IMR-90 (cell line): ENCODE measurements at regions not wholly inside any gene's neighbourhood (a gene's known extent, or its start where the extent isn't known, plus 50 kb on each side); places are given as distances from the start of the nearest gene placed in this dataset.

ENCODE experiments used
- ATAC-seq: fragments of 200-7000 bp; cut with Tn5 transposase; 2 replicates; pipeline ENCODE4 v1.9.1; 2020; ENCODE audit warnings: low read depth, mild to moderate bottlenecking, moderate library complexity
- BruUV-seq: library from RNA; stranded (reverse); fragments of 400-500 nt; replicated peaks from 2 replicates; lab custom pipeline; 2021; lab: Mats Ljungman, UMichigan
- CTCF ChIA-PET: fragments of 300-600 bp; formaldehyde crosslinking; extraction: SDS; loops from one replicate; lab custom pipeline; 2021; ENCODE audit warnings: antibody characterized with exemption; lab: Yijun Ruan, JAX
- POLR2A ChIA-PET: fragments of 300-600 bp; sonication (Branson Sonifier 250); formaldehyde crosslinking; loops from one replicate; lab custom pipeline; 2022; ENCODE audit warnings: antibody characterized with exemption; ENCODE audit not compliant: unreplicated experiment; lab: Charles Lee
- DNase-seq: peaks from one replicate; pipeline ENCODE4 v3.0.0; 2013
- H2AFZ ChIP-seq: replicated peaks from 2 replicates; pipeline ENCODE3; 2013; ENCODE audit warnings: low read length, mild to moderate bottlenecking; ENCODE audit not compliant: poor library complexity
- H2AK5ac ChIP-seq: 2 replicates; pipeline ENCODE4 v1.6.1; 2013; ENCODE audit warnings: low read depth, low read length, inconsistent platforms
- H2AK9ac ChIP-seq: replicated peaks from 2 replicates; pipeline ENCODE3; 2013; ENCODE audit warnings: mild to moderate bottlenecking, low read depth, low read length, moderate library complexity; ENCODE audit not compliant: poor library complexity
- H2BK120ac ChIP-seq: 2 replicates; pipeline ENCODE4 v1.6.1; 2013; ENCODE audit warnings: low read depth, low read length, inconsistent platforms
- H2BK15ac ChIP-seq: 3 replicates; pipeline ENCODE4 v1.6.1; 2013; ENCODE audit warnings: low read depth, low read length, inconsistent platforms
- H2BK20ac ChIP-seq: 2 replicates; pipeline ENCODE4 v1.6.1; 2013; ENCODE audit warnings: low read depth, mild to moderate bottlenecking, inconsistent platforms, low read length, moderate library complexity
- H2BK5ac ChIP-seq: 2 replicates; pipeline ENCODE4 v1.6.1; 2013; ENCODE audit warnings: mild to moderate bottlenecking, low read depth, low read length, inconsistent platforms; ENCODE audit not compliant: poor library complexity, severe bottlenecking
- H3K14ac ChIP-seq: replicated peaks from 2 replicates; pipeline ENCODE4 v1.6.1; 2013; ENCODE audit warnings: low read depth, low read length, inconsistent platforms
- H3K18ac ChIP-seq: 2 replicates; pipeline ENCODE4 v1.6.1; 2013; ENCODE audit warnings: low read depth, low read length, control low read depth
- H3K23ac ChIP-seq: 2 replicates; pipeline ENCODE4 v1.6.1; 2013; ENCODE audit warnings: low read depth, low read length, inconsistent platforms
- H3K27ac ChIP-seq: 2 replicates; pipeline ENCODE4 v1.5.1; 2013; ENCODE audit warnings: mild to moderate bottlenecking, control low read depth, low read length; ENCODE audit not compliant: insufficient read depth
- H3K27me3 ChIP-seq: 2 replicates; pipeline ENCODE4 v1.6.1; 2013; ENCODE audit warnings: low read length; ENCODE audit not compliant: control insufficient read depth, insufficient read depth
- H3K36me3 ChIP-seq: 2 replicates; pipeline ENCODE4 v1.6.1; 2013; ENCODE audit warnings: low read length, mixed read lengths; ENCODE audit not compliant: control insufficient read depth, insufficient read depth
- H3K4ac ChIP-seq: 2 replicates; pipeline ENCODE4 v1.6.1; 2013; ENCODE audit warnings: low read depth, low read length, inconsistent platforms
- H3K4me1 ChIP-seq: 2 replicates; pipeline ENCODE4 v1.6.1; 2013; ENCODE audit warnings: low read length, mixed read lengths; ENCODE audit not compliant: control insufficient read depth, insufficient read depth
- H3K4me2 ChIP-seq: 2 replicates; pipeline ENCODE4 v1.6.1; 2013; ENCODE audit warnings: low read depth, mild to moderate bottlenecking, control low read depth, low read length, moderate library complexity
- H3K4me3 ChIP-seq: 2 replicates; pipeline ENCODE4 v1.5.1; 2013; ENCODE audit warnings: low read depth, mild to moderate bottlenecking, control low read depth, low read length, moderate library complexity; ENCODE audit not compliant: insufficient read depth
- H3K56ac ChIP-seq: 2 replicates; pipeline ENCODE4 v1.6.1; 2013; ENCODE audit warnings: low read length, inconsistent platforms; ENCODE audit not compliant: insufficient read depth; ENCODE audit errors: extremely low read depth
- H3K79me1 ChIP-seq, 2 experiments: 2 replicates each; pipeline ENCODE4 v1.6.1; 2013; ENCODE audit warnings: low read length in 2 of 2, inconsistent platforms in 1 of 2, low read depth in 1 of 2
- H3K9ac ChIP-seq: 2 replicates; pipeline ENCODE4 v1.6.1; 2013; ENCODE audit warnings: low read depth, low read length, control low read depth
- H3K9me1 ChIP-seq: 2 replicates; pipeline ENCODE4 v1.6.1; 2013; ENCODE audit warnings: low read length, inconsistent platforms; ENCODE audit not compliant: insufficient read depth
- H3K9me3 ChIP-seq: 2 replicates; pipeline ENCODE4 v1.6.1; 2013; ENCODE audit warnings: low read length; ENCODE audit not compliant: control insufficient read depth, insufficient read depth
- H4K20me1 ChIP-seq: 2 replicates; pipeline ENCODE4 v1.6.1; 2013; ENCODE audit warnings: low read length, inconsistent platforms; ENCODE audit not compliant: insufficient read depth
- H4K5ac ChIP-seq: 2 replicates; pipeline ENCODE4 v1.6.1; 2013; ENCODE audit warnings: mild to moderate bottlenecking, low read depth, low read length, control low read depth
- H4K8ac ChIP-seq, 2 experiments: 2 replicates each; pipeline ENCODE4 v1.6.1; 2013; ENCODE audit warnings: low read depth in 2 of 2, low read length in 2 of 2, control low read depth in 1 of 2, inconsistent platforms in 1 of 2
- H4K91ac ChIP-seq: 2 replicates; pipeline ENCODE4 v1.6.1; 2013; ENCODE audit warnings: low read depth, low read length, inconsistent platforms; ENCODE audit not compliant: insufficient read depth
- BHLHE40 ChIP-seq: fragments of 150-350 bp; IDR thresholded peaks from 2 replicates; pipeline ENCODE4 v1.6.1; 2016; ENCODE audit warnings: mild to moderate bottlenecking, low read depth, low read length
- MAFK ChIP-seq: IDR thresholded peaks from 2 replicates; pipeline ENCODE4 v1.6.1; 2012; ENCODE audit warnings: low read depth, low read length, improper control_type of control experiment
- MXI1 ChIP-seq: IDR thresholded peaks from 2 replicates; pipeline ENCODE4 v1.6.1; 2012; ENCODE audit warnings: low read depth, mild to moderate bottlenecking, low read length, moderate library complexity, borderline replicate concordance
- NFE2L2 ChIP-seq: fragments of 150-350 bp; IDR thresholded peaks from 2 replicates; pipeline ENCODE4 v1.6.1; 2016; ENCODE audit warnings: low read depth, mild to moderate bottlenecking, low read length
- WGBS, 2 experiments: methylation state at CpG; one replicate each; pipeline versions ENCODE4 v1.1.5 to v1.1.7; 2013; ENCODE audit warnings: missing lambda C conversion rate in 2 of 2; ENCODE audit not compliant: insufficient read length in 1 of 2; ENCODE audit errors: extremely low coverage in 2 of 2; 5-methylcytosine and 5-hydroxymethylcytosine counted together
- dilution Hi-C: fragments of 300-500 bp; cut with HindIII; formaldehyde crosslinking; loops from one replicate; pipeline ENCODE4 v1.14.3; 2018; ENCODE audit warnings: low sequenced_read_pairs; ENCODE audit not compliant: unreplicated experiment
- in situ Hi-C: fragments of 300-500 bp; cut with MboI; formaldehyde crosslinking; loops from 3 replicates; pipeline ENCODE4 v1.14.3; 2019; ENCODE audit warnings: low sequenced_read_pairs, inconsistent platforms, mixed read lengths
- intact Hi-C: fragments of 100-400 bp; cut with micrococcal nuclease; formaldehyde crosslinking; loops from 2 replicates; pipeline ENCODE4 v1.10.0; 2022

- no peak overlapping the region for H3K23ac ChIP-seq
- DNase-seq, result no peak
- POLR2A ChIA-PET, result no interaction called here
- no peak overlapping the region for H2AK5ac ChIP-seq
- H3K27me3 ChIP-seq, result no peaks in the 10 kb centered on the region
- H3K4me1 ChIP-seq, result no peaks in the 10 kb centered on the region
- H3K56ac ChIP-seq, result no peak overlapping the region
- in situ Hi-C loops, result no loop called here
- no peak overlapping the region for H4K5ac ChIP-seq
- no peaks in the 10 kb centered on the region for H4K20me1 ChIP-seq
- H2BK15ac ChIP-seq, result no peak overlapping the region
- no peak overlapping the region for H4K91ac ChIP-seq
- H2AFZ ChIP-seq, result no peak overlapping the region
- BruUV-seq, result no TSS peak
- no peak overlapping the region for H2BK120ac ChIP-seq
- H4K8ac ChIP-seq, result no peak overlapping the region
- H3K79me1 ChIP-seq, result no peaks in the 10 kb centered on the region
- no peaks in the 10 kb centered on the region for H3K36me3 ChIP-seq
- no peak overlapping the region for H2BK5ac ChIP-seq
- no peak overlapping the region for H3K27ac ChIP-seq
- CTCF ChIA-PET, result no interaction called here
- H3K9me3 ChIP-seq, result no peaks in the 10 kb centered on the region
- no peak overlapping the region for H3K4me3 ChIP-seq
- no peak overlapping the region for H2BK20ac ChIP-seq
- H3K4ac ChIP-seq, result no peak overlapping the region
- H3K9ac ChIP-seq, result no peak overlapping the region
- no peak overlapping the region for H3K18ac ChIP-seq
- ATAC-seq, result no peak
- no peak for TF ChIP-seq MAFK
- TF ChIP-seq BHLHE40, result no peak
- TF ChIP-seq MXI1, result no peak
- no peak for TF ChIP-seq NFE2L2
- WGBS, 2 experiments, result no CpG with 5 or more reads among the region's 1 CpG
- dilution Hi-C loops, result no loop called here
- H3K14ac ChIP-seq, result no peak overlapping the region
- H2AK9ac ChIP-seq, result no peak overlapping the region
- intact Hi-C loops, result no loop called here
- no peak overlapping the region for H3K4me2 ChIP-seq
- H3K9me1 ChIP-seq, result no peaks in the 10 kb centered on the region
These were observed 82.7 kb upstream of the TEX13C start for GRCh38 chrX:125236955-125237354.
